ENCODE measurements at regions not wholly inside any gene's neighbourhood (a gene's known extent, or its start where the extent isn't known, plus 50 kb on each side); places are given as distances from the start of the nearest gene placed in this dataset.
A peak's percentile ranks its signal among the peaks of the same experiment; 100 is the strongest.

DNA sequence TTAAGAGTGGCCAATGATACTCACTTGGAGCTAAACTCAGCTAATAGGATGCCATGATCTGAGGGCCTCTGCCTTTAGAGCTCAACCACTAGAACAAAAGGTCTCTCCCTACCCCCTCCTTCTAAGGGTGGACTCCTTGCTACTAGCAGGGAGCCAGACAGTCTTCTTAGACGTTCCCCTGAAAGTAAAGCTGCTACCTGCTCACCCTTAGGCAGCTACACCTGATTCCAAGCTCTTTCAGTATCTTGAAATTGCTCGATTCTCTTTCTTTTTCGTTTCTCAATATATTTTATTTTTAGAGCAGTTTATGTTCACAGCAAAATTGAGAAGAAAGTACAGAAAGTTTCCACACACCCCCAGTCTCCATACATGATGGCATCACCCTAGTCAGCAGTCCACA is 112.6 kb upstream of the KCNJ15 start:
- H3K36me3 Mint-ChIP-seq (ENCODE audit: low read depth), result no peaks in the 10 kb centered on the region
- TF ChIP-seq, protein P1, sequence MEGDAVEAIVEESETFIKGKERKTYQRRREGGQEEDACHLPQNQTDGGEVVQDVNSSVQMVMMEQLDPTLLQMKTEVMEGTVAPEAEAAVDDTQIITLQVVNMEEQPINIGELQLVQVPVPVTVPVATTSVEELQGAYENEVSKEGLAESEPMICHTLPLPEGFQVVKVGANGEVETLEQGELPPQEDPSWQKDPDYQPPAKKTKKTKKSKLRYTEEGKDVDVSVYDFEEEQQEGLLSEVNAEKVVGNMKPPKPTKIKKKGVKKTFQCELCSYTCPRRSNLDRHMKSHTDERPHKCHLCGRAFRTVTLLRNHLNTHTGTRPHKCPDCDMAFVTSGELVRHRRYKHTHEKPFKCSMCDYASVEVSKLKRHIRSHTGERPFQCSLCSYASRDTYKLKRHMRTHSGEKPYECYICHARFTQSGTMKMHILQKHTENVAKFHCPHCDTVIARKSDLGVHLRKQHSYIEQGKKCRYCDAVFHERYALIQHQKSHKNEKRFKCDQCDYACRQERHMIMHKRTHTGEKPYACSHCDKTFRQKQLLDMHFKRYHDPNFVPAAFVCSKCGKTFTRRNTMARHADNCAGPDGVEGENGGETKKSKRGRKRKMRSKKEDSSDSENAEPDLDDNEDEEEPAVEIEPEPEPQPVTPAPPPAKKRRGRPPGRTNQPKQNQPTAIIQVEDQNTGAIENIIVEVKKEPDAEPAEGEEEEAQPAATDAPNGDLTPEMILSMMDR (IDR thresholded peaks at IDR 0.05), result no peak
- no peak for DNase-seq
- H3K4me3 Mint-ChIP-seq, result no peak overlapping the region
- H3K9me3 Mint-ChIP-seq, result peaks cover 5% of the 10 kb centered on the region
- H3K27me3 Mint-ChIP-seq (ENCODE audit: insufficient read depth), result peaks cover 14% of the 10 kb centered on the region
- peaks cover 11% of the 10 kb centered on the region for H3K4me1 Mint-ChIP-seq (ENCODE audit: low read depth)
- no peak overlapping the region for H3K27ac Mint-ChIP-seq

GRCh38 chr21:38145104-38145503 is 111.7 kb upstream of the KCNJ15 start:
- Mint-ChIP-seq H3K27me3 (ENCODE audit: insufficient read depth) (peaks cover 14% of the 10 kb centered on the region), H3K4me3 (no peak overlapping the region), H3K9me3 (peaks cover 5% of the 10 kb centered on the region), H3K27ac (no peak overlapping the region), H3K36me3 (ENCODE audit: low read depth) (no peaks in the 10 kb centered on the region), H3K4me1 (ENCODE audit: low read depth) (peaks cover 3% of the 10 kb centered on the region; the same call in 1 of the 2 replicates)
- no peak for DNase-seq
- TF ChIP-seq, protein P1 (IDR thresholded peaks at IDR 0.05), result no peak

DNA sequence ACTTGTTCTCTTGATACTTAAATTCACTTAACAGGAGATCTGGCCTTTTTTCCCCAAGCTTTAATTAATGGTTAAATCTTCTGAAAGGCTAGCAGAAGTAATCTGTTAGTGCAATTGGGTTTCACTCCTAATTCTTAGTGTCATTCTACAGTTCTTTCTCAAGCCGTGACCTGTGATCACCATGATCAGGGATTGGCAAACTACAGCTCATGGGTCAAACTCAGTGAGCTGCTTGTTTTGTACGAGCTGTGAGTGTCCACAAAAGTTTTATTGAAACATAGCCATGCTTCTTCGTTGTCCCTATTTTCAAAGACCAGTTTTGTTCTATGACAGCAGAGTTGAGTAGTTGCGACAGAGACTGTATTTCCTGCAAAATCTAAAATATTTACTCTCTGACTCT is 109.4 kb upstream of the KCNJ15 start:
- Mint-ChIP-seq H3K9me3 (peaks cover 5% of the 10 kb centered on the region), H3K4me3 (no peak overlapping the region), H3K27ac (no peak overlapping the region), H3K36me3 (ENCODE audit: low read depth) (no peaks in the 10 kb centered on the region), H3K27me3 (ENCODE audit: insufficient read depth) (peaks cover 8% of the 10 kb centered on the region), H3K4me1 (ENCODE audit: low read depth) (peaks cover 10% of the 10 kb centered on the region)
- DNase-seq, result no peak
- TF ChIP-seq, protein P1 (IDR thresholded peaks at IDR 0.05), result no peak

- Mint-ChIP-seq H3K4me1 (ENCODE audit: low read depth) (peaks cover 10% of the 10 kb centered on the region), H3K9me3 (peaks cover 5% of the 10 kb centered on the region), H3K27ac (no peak overlapping the region), H3K4me3 (no peak overlapping the region), H3K36me3 (ENCODE audit: low read depth) (no peaks in the 10 kb centered on the region), H3K27me3 (ENCODE audit: insufficient read depth) (peaks cover 5% of the 10 kb centered on the region)
- DNase-seq, result peak; percentile 10
- TF ChIP-seq, protein P1 (IDR thresholded peaks at IDR 0.05), result no peak
These were observed 108.7 kb upstream of the KCNJ15 start for GRCh38 chr21:38148046-38148445.

DNA sequence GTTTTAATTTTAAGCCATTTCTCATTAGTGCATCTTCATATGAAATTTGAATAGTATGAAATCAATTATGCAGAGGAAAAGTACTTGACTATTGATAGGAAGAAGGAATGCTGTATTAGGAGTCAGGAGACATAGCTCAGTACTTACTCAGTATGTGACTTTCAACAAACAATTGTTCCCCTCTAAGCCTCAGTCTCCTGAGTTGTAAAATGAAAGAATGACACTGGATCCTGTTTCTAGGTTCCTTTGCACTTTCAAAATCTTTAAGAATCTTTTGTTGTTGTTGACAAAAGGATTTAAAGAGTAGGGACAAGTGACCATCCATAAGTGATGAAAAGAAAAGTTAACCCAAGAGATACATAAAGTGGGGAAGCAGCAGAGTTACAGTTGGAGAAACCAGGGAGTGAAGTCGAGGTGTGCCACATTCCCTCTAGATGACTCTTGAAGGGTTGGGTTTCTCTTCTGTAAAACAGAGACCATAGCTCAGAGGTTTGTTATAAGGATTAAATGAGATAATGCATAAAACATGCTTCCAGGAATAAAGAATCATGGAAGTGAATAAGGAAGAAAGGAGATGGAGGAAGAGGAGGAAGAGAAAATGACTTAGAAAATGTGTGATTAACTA is 105.7 kb upstream of the KCNJ15 start:
- peaks cover 10% of the 10 kb centered on the region for H3K4me1 Mint-ChIP-seq (ENCODE audit: low read depth)
- H3K36me3 Mint-ChIP-seq (ENCODE audit: low read depth), result no peaks in the 10 kb centered on the region
- no peak overlapping the region for H3K27ac Mint-ChIP-seq
- no peaks in the 10 kb centered on the region for H3K9me3 Mint-ChIP-seq
- TF ChIP-seq, protein P1 (IDR thresholded peaks at IDR 0.05), result no peak
- no peak for DNase-seq
- H3K27me3 Mint-ChIP-seq (ENCODE audit: insufficient read depth), result peaks cover 11% of the 10 kb centered on the region
- H3K4me3 Mint-ChIP-seq, result no peak overlapping the region
